ENCODE measurements at regions not wholly inside any gene's neighbourhood (a gene's known extent, or its start where the extent isn't known, plus 50 kb on each side); places are given as distances from the start of the nearest gene placed in this dataset.

DNA sequence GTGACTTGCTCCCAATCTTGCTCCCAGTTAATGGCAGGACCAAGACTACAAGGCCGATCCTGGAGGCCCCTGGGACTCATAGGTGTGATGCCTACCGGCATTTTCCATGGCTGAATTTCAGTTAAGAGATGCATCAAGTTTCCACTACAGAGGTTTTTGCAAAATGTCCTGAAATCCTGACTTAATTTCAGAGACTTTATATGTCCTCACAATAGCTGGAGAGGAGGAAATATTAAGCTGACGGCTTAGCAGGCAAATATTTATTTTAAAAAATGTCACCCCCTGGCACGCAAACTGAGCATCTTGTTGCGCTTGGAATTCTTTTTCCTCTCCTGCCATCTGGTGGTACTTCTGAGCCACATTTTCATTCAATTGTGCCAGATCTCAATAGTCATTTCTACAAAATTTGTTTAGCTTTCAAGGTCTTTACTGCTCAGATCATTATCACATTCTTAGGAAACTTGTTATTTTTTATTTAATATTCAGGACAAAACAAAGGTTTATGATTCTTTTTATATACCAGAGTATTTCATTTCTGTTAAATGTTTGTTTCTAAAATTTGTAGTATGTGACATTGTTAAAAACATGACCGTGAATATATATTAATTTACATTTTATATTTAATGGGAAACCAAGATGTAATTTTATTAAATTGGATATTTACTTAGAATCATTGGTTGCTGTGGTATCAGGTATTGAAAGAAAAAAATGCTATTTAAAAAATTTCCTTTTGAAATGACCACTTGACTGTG lies 189.2 kb upstream of the THRB start:
- FAIRE-seq (peak; percentile 71), DNase-seq (ENCODE audit: low read depth, low spot score) (no peak)
- H3K27ac ChIP-seq (ENCODE audit: control insufficient read depth, insufficient read depth, low read length) = no peak overlapping the region
- H4K20me1 ChIP-seq (ENCODE audit: control insufficient read depth, extremely low read depth, insufficient read depth, low read length) = no peaks in the 10 kb centered on the region
- H3K27me3 ChIP-seq (ENCODE audit: control insufficient read depth, extremely low read depth, insufficient read depth, low read length) = no peaks in the 10 kb centered on the region
- H3K9ac ChIP-seq (ENCODE audit: control insufficient read depth, extremely low read depth, insufficient read depth, low read length) = no peak overlapping the region
- peak overlapping the region; percentile 54 for H3K4me2 ChIP-seq (ENCODE audit: control insufficient read depth, extremely low read depth, insufficient read depth, low read depth, low read length)
- TF ChIP-seq, protein P1, sequence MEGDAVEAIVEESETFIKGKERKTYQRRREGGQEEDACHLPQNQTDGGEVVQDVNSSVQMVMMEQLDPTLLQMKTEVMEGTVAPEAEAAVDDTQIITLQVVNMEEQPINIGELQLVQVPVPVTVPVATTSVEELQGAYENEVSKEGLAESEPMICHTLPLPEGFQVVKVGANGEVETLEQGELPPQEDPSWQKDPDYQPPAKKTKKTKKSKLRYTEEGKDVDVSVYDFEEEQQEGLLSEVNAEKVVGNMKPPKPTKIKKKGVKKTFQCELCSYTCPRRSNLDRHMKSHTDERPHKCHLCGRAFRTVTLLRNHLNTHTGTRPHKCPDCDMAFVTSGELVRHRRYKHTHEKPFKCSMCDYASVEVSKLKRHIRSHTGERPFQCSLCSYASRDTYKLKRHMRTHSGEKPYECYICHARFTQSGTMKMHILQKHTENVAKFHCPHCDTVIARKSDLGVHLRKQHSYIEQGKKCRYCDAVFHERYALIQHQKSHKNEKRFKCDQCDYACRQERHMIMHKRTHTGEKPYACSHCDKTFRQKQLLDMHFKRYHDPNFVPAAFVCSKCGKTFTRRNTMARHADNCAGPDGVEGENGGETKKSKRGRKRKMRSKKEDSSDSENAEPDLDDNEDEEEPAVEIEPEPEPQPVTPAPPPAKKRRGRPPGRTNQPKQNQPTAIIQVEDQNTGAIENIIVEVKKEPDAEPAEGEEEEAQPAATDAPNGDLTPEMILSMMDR (optimal IDR thresholded peaks at IDR 0.05 in 1 of 3, IDR thresholded peaks at IDR 0.05 in 1 of 3, conservative IDR thresholded peaks at IDR 0.05 in 1 of 3; ENCODE audit: extremely low read depth in 1 of 3, insufficient read depth in 2 of 3, low read length in 3 of 3) = peak; percentile 52 to 66 (median 62)
- no peak for TF ChIP-seq EZH2 (IDR thresholded peaks at IDR 0.05; ENCODE audit: low read length)
- H2AFZ ChIP-seq (ENCODE audit: control insufficient read depth, low read length) = no peak overlapping the region
- dilution Hi-C loops (cut with MboI; ENCODE audit: extremely low pct_ligation_motif_present, low sequenced_read_pairs) = no loop called here
- H3K79me2 ChIP-seq (ENCODE audit: control insufficient read depth, insufficient read depth, low read length) = no peaks in the 10 kb centered on the region
- H3K4me1 ChIP-seq (ENCODE audit: control insufficient read depth, extremely low read depth, insufficient read depth, low read length) = peaks cover 21% of the 10 kb centered on the region
- H3K9me1 ChIP-seq (ENCODE audit: control insufficient read depth, extremely low read depth, insufficient read depth, low read length) = no peaks in the 10 kb centered on the region
- H3K9me3 ChIP-seq (ENCODE audit: control insufficient read depth, low read depth, low read length) = no peaks in the 10 kb centered on the region
- H3K4me3 ChIP-seq (ENCODE audit: control insufficient read depth in 2 of 3, extremely low read depth in 1 of 3, insufficient read depth in 2 of 3, low read depth in 1 of 3, low read length in 3 of 3) = peak overlapping the region in 1 of 3 experiments; percentile 9
- H3K36me3 ChIP-seq (ENCODE audit: control insufficient read depth in 2 of 2, extremely low read depth in 1 of 2, insufficient read depth in 2 of 2, low read length in 2 of 2) = no peaks in the 10 kb centered on the region

DNA sequence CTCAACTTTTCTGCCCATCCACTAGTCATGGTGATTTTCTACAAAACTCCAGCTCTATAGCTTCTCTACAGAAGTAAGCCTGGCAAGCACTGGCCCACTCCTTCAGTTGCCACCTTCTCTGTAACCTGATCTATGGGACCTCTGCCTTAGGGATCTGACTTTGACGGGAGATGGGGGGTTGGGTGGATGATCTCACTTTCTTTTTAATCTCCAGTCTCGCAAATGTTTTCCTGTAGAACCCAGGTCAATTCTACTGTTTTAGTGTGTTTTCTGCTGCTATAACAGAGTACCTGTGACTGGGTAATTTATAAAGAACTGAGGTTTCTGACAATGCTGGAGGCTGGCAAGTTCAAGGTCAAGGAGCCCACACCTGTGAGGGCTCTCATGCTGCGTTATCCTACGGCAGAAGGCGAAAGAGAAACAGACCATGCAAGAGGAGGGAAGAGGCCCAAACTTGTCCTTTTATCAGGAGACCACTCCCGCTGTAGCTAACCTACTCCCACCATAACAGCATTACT lies 189.9 kb upstream of the THRB start:
- TF ChIP-seq EZH2 (IDR thresholded peaks at IDR 0.05; ENCODE audit: low read length) = no peak
- TF ChIP-seq, protein P1 (optimal IDR thresholded peaks at IDR 0.05 in 1 of 3, IDR thresholded peaks at IDR 0.05 in 1 of 3, conservative IDR thresholded peaks at IDR 0.05 in 1 of 3; ENCODE audit: extremely low read depth in 1 of 3, insufficient read depth in 2 of 3, low read length in 3 of 3) = no peak
- H3K4me3 ChIP-seq (ENCODE audit: control insufficient read depth in 2 of 3, extremely low read depth in 1 of 3, insufficient read depth in 2 of 3, low read depth in 1 of 3, low read length in 3 of 3) = no peak overlapping the region
- H3K9me1 ChIP-seq (ENCODE audit: control insufficient read depth, extremely low read depth, insufficient read depth, low read length) = no peaks in the 10 kb centered on the region
- dilution Hi-C loops (cut with MboI; ENCODE audit: extremely low pct_ligation_motif_present, low sequenced_read_pairs) = no loop called here
- no peak overlapping the region for H3K9ac ChIP-seq (ENCODE audit: control insufficient read depth, extremely low read depth, insufficient read depth, low read length)
- no peak overlapping the region for H2AFZ ChIP-seq (ENCODE audit: control insufficient read depth, low read length)
- no peaks in the 10 kb centered on the region for H3K36me3 ChIP-seq (ENCODE audit: control insufficient read depth in 2 of 2, extremely low read depth in 1 of 2, insufficient read depth in 2 of 2, low read length in 2 of 2)
- no peaks in the 10 kb centered on the region for H3K9me3 ChIP-seq (ENCODE audit: control insufficient read depth, low read depth, low read length)
- H4K20me1 ChIP-seq (ENCODE audit: control insufficient read depth, extremely low read depth, insufficient read depth, low read length) = no peaks in the 10 kb centered on the region
- no peak overlapping the region for H3K4me2 ChIP-seq (ENCODE audit: control insufficient read depth, extremely low read depth, insufficient read depth, low read depth, low read length)
- peaks cover 20% of the 10 kb centered on the region for H3K4me1 ChIP-seq (ENCODE audit: control insufficient read depth, extremely low read depth, insufficient read depth, low read length)
- DNase-seq (ENCODE audit: low read depth, low spot score) (no peak), FAIRE-seq (no peak)
- H3K79me2 ChIP-seq (ENCODE audit: control insufficient read depth, insufficient read depth, low read length) = no peaks in the 10 kb centered on the region
- no peak overlapping the region for H3K27ac ChIP-seq (ENCODE audit: control insufficient read depth, insufficient read depth, low read length)
- H3K27me3 ChIP-seq (ENCODE audit: control insufficient read depth, extremely low read depth, insufficient read depth, low read length) = no peaks in the 10 kb centered on the region
